Ovary (tissue), 7 donors: ENCODE measurements at regions not wholly inside any gene's neighbourhood (a gene's known extent, or its start where the extent isn't known, plus 50 kb on each side); places are given as distances from the start of the nearest gene placed in this dataset.

Source experiments
- DNase-seq, 5 donors: peaks; one replicate each; pipeline ENCODE4 v3.0.0-alpha.2; 2019 to 2020
- H3K27ac ChIP-seq, 2 donors: fragments of 200-600 bp; one replicate each; pipeline versions ENCODE4 v1.5.1 to v1.8.0; 2019 to 2022
- H3K27me3 ChIP-seq: fragments of 200-600 bp; one replicate; pipeline ENCODE4 v1.8.0; 2022
- H3K36me3 ChIP-seq: fragments of 200-600 bp; sonication (generic); one replicate; pipeline ENCODE4 v1.5.1; 2019
- H3K4me1 ChIP-seq: one replicate; pipeline ENCODE4 v1.8.1; 2013; ENCODE audit warnings: mild to moderate bottlenecking, moderate library complexity; ENCODE audit not compliant: insufficient read depth
- H3K4me3 ChIP-seq: fragments of 200-600 bp; sonication (generic); one replicate; pipeline ENCODE4 v1.5.1; 2017
- H3K9me3 ChIP-seq, 2 donors: fragments of 200-600 bp in 1 of 2; sonication (generic) in 1 of 2; one replicate each; pipeline versions ENCODE4 v1.5.1 to v1.8.1; 2013 to 2019; ENCODE audit warnings: mild to moderate bottlenecking in 1 of 2, moderate library complexity in 1 of 2
- EP300 ChIP-seq: sonication (generic); formaldehyde crosslinking; IDR thresholded peaks from one replicate; pipeline ENCODE4 v1.6.1; 2017; ENCODE audit warnings: antibody characterized with exemption
- POLR2A ChIP-seq: fragments of 450-650 bp; IDR thresholded peaks from one replicate; pipeline ENCODE4 v1.6.1; 2017; ENCODE audit warnings: antibody characterized with exemption, mild to moderate bottlenecking, moderate library complexity
- WGBS, 3 donors: extraction: QIAGEN DNeasy Blood & Tissue Kit in 1 of 3; methylation state at CpG; one replicate each; pipeline versions ENCODE4 v1.1.5 to v1.1.7; 2013 to 2017; 5-methylcytosine and 5-hydroxymethylcytosine counted together
- intact Hi-C, 4 donors: fragments of 100-400 bp; cut with DNase I; formaldehyde crosslinking; loops; one replicate each; pipeline versions ENCODE4 v1.11.0 to v1.15.1; 2022 to 2023
- TF ChIP-seq, protein P1 (sequence below), 3 donors: fragments of 450-650 bp in 2 of 3; fragments of 200-600 bp in 1 of 3; IDR thresholded peaks; one replicate each; pipeline versions ENCODE4 v1.5.1 to v1.8.0; 2016 to 2022; ENCODE audit warnings: antibody characterized with exemption in 3 of 3, mild to moderate bottlenecking in 1 of 3
- donor health status: DM: no; HTN: no; CAD: no; lungs with moderate emphysema.
- donor health status: DM: no; HTN: no; CAD: no.
- donor health status: Bipolar disorder and iron deficiency.
- donor health status: DM: no; HTN: no; CAD: no.
- donor health status: DM: yes; HTN: yes; CAD: no.

DNA sequence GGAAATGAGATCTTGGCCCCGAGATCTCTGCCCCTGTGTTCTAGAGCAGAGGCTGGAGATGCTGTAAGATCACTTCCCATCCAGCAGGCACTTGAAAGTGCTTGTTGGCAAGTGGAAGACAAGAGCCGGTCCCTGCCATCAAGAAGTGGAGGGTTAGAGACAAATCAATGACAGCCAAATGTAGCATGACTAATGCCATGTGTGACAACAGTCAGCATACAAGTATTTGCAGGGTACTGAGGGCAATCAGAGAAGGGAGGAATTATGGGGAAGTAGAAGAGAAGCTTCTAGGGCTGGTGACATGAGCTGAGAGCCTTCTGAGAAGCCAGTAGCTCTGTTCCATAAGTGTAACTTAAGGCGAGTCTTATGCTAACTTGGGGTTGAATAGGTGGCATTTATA lies 58.6 kb downstream of the TMEM17 start:
- H3K4me1 ChIP-seq, result no peaks in the 10 kb centered on the region
- TF ChIP-seq, protein P1, sequence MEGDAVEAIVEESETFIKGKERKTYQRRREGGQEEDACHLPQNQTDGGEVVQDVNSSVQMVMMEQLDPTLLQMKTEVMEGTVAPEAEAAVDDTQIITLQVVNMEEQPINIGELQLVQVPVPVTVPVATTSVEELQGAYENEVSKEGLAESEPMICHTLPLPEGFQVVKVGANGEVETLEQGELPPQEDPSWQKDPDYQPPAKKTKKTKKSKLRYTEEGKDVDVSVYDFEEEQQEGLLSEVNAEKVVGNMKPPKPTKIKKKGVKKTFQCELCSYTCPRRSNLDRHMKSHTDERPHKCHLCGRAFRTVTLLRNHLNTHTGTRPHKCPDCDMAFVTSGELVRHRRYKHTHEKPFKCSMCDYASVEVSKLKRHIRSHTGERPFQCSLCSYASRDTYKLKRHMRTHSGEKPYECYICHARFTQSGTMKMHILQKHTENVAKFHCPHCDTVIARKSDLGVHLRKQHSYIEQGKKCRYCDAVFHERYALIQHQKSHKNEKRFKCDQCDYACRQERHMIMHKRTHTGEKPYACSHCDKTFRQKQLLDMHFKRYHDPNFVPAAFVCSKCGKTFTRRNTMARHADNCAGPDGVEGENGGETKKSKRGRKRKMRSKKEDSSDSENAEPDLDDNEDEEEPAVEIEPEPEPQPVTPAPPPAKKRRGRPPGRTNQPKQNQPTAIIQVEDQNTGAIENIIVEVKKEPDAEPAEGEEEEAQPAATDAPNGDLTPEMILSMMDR (IDR thresholded peaks at IDR 0.05), result no peak
- no peak for TF ChIP-seq POLR2A
- TF ChIP-seq EP300, result no peak
- DNase-seq, result no peak
- H3K4me3 ChIP-seq, result no peak overlapping the region
- no peak overlapping the region for H3K27ac ChIP-seq
- no peaks in the 10 kb centered on the region for H3K9me3 ChIP-seq
- 93 to 97% (median 94%) methylated on average over 3 of the region's 3 CpGs for WGBS, 3 donors
- intact Hi-C loops, result no loop called here
- no peaks in the 10 kb centered on the region for H3K27me3 ChIP-seq
- H3K36me3 ChIP-seq, result no peaks in the 10 kb centered on the region

DNA sequence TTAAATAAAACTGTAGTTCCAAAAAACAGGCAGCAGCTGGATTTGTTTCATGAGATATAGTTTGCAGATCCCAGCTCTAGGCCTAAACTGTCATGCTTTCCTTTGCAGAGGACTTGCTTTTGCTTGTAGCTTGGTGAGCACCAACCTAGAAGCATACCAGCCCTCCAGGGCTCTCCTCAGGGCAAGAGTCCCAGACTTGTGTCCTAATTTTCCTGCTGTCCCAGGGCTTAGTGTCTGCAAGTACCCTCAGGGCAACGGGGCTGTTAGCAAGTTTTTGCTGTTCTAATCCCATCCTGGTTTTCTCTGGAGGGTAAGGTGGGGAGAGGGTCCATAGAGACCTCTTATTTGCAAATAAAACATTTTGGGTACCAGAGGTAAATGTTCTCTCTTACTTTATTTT lies 59.5 kb downstream of the TMEM17 start:
- Histone ChIP-seq H3K36me3 (no peaks in the 10 kb centered on the region), H3K27me3 (no peaks in the 10 kb centered on the region), H3K4me3 (no peak overlapping the region), H3K4me1 (no peaks in the 10 kb centered on the region), H3K27ac (no peak overlapping the region), H3K9me3 (no peaks in the 10 kb centered on the region)
- DNase-seq, result no peak
- intact Hi-C loops, result no loop called here
- WGBS, 3 donors, result 81 to 100% (median 86%) methylated on average over 1 of the region's 1 CpG
- TF ChIP-seq, protein P1 (IDR thresholded peaks at IDR 0.05), result no peak
- no peak for TF ChIP-seq EP300
- TF ChIP-seq POLR2A, result no peak

DNA sequence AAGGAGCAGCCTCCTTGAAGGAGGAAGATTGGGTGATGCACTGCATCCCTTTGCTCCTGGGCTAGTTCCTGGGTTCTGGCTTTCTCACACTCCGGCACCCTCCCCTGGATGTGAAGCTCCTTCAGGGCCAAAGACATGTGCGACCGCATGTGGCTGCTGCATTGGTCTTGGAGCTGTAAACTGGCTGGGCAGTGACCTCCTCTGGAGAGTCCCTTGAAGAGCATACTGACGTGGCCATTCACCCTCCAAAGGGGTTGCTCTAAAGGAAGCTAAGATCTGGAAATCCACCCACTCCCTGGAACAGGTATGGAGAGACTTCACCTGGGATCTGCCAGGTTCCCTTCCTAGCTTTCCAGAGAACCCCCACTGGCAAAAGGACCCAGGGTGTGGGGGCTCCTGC lies 62.1 kb downstream of the TMEM17 start:
- Histone ChIP-seq H3K27ac (no peak overlapping the region), H3K9me3 (no peaks in the 10 kb centered on the region), H3K4me3 (no peak overlapping the region), H3K4me1 (no peaks in the 10 kb centered on the region), H3K36me3 (no peaks in the 10 kb centered on the region), H3K27me3 (no peaks in the 10 kb centered on the region)
- 80 to 90% (median 86%) methylated on average over 4 of the region's 4 CpGs for WGBS, 3 donors
- intact Hi-C loops, result no loop called here
- no peak for DNase-seq
- no peak for TF ChIP-seq EP300
- TF ChIP-seq, protein P1 (IDR thresholded peaks at IDR 0.05), result no peak
- no peak for TF ChIP-seq POLR2A

DNA sequence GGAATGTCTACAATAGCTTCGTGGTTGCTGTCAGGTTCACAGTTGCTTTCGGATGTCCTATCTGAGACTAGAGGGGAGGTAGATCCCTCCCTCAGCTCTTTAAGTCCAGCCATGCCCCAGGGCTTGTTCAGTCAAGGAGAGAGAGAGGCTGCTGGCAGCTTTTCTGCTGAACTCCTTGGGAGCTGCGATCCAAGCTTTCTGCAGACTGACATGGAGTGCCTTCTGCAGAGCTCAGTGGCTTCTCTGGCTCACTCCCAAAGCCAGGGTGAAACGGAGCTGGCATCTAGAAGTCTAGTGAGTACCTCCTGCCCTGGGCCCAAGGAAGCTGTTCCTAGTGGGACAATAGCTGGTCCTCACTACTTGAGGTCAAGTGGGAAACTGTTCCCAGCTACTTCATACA lies 62.5 kb downstream of the TMEM17 start:
- WGBS, 3 donors, result 88 to 94% (median 89%) methylated on average over 4 of the region's 4 CpGs
- no peak for DNase-seq
- no peaks in the 10 kb centered on the region for H3K36me3 ChIP-seq
- no peaks in the 10 kb centered on the region for H3K4me1 ChIP-seq
- no peaks in the 10 kb centered on the region for H3K27me3 ChIP-seq
- H3K9me3 ChIP-seq, result no peaks in the 10 kb centered on the region
- TF ChIP-seq, protein P1 (IDR thresholded peaks at IDR 0.05), result no peak
- TF ChIP-seq POLR2A (no peak), EP300 (no peak)
- no peak overlapping the region for H3K4me3 ChIP-seq
- intact Hi-C loops, result no loop called here
- H3K27ac ChIP-seq, result no peak overlapping the region

DNA sequence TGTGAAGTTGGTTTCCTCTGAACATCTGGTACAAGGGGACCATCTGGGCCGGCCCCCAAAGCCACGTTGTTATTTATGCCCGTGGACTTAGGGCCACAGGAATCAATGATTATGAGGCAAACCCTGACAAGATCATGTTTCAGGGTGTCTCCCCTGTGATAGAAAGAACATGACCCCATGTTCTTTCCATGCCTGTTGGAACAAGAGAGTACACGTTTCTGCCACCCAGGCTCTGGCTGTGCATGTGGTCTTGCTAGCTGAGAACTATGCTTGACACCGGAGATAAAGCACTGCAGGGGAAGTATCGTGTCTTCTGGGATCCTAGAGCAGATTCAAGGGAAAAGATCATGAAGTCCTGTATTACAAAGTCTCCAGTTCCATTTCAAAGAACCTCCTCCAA lies 64.2 kb downstream of the TMEM17 start:
- Histone ChIP-seq H3K9me3 (no peaks in the 10 kb centered on the region), H3K4me3 (no peak overlapping the region), H3K36me3 (no peaks in the 10 kb centered on the region), H3K4me1 (no peaks in the 10 kb centered on the region), H3K27me3 (no peaks in the 10 kb centered on the region), H3K27ac (no peak overlapping the region)
- WGBS, 3 donors, result 74 to 90% (median 84%) methylated on average over 6 of the region's 6 CpGs
- DNase-seq, result no peak
- intact Hi-C loops, result no loop called here
- TF ChIP-seq EP300, result no peak
- TF ChIP-seq, protein P1 (IDR thresholded peaks at IDR 0.05), result no peak
- no peak for TF ChIP-seq POLR2A
